Activated naive CD4-positive, alpha-beta T cell treated with anti-CD3 and anti-CD28 coated beads, Interleukin-2, amount 50 U/mL, for 72 hours (primary cell): ENCODE measurements at regions not wholly inside any gene's neighbourhood (a gene's known extent, or its start where the extent isn't known, plus 50 kb on each side); places are given as distances from the start of the nearest gene placed in this dataset.

Experiments used
- ATAC-seq, 2 donors: fragments of 150-1000 bp; cut with Tn5 transposase; 2 replicates each; pipeline ENCODE4 v1.10.0; 2021; ENCODE audit warnings: mild to moderate bottlenecking in 2 of 2, moderate library complexity in 2 of 2
- DNase-seq, 2 donors: peaks; one replicate each; pipeline ENCODE4 v3.0.0; 2021 to 2022; ENCODE audit warnings: low spot score in 2 of 2
- H3K27ac Mint-ChIP-seq, 2 donors: one replicate each; pipeline ENCODE4 v1.8.0; 2022; ENCODE audit warnings: mild to moderate bottlenecking in 2 of 2, mixed read lengths in 2 of 2
- H3K36me3 Mint-ChIP-seq, 2 donors: one replicate each; pipeline ENCODE4 v1.8.0; 2022; ENCODE audit warnings: mixed read lengths in 2 of 2
- H3K9me3 Mint-ChIP-seq, 2 donors: one replicate each; pipeline ENCODE4 v1.8.0; 2022; ENCODE audit warnings: mixed read lengths in 2 of 2

GRCh38 chr13:33582121-33582520 lies 235.8 kb upstream of the RFC3 start:
- Mint-ChIP-seq H3K9me3 (peaks cover 0 to 10% of the 10 kb centered on the region in 2 donors), H3K27ac (no peak overlapping the region), H3K36me3 (no peaks in the 10 kb centered on the region)
- DNase-seq: no peak
- no peak for ATAC-seq

- ATAC-seq (no peak), DNase-seq (no peak)
- H3K9me3 Mint-ChIP-seq: peaks cover 0 to 10% of the 10 kb centered on the region in 2 donors
- H3K27ac Mint-ChIP-seq: no peak overlapping the region
- H3K36me3 Mint-ChIP-seq: no peaks in the 10 kb centered on the region
These were observed 234.6 kb upstream of the RFC3 start for GRCh38 chr13:33583398-33583797.

GRCh38 chr13:33590936-33591335 lies 227.0 kb upstream of the RFC3 start:
- H3K36me3 Mint-ChIP-seq: no peaks in the 10 kb centered on the region
- no peaks in the 10 kb centered on the region for H3K9me3 Mint-ChIP-seq
- ATAC-seq (no peak), DNase-seq (no peak)
- H3K27ac Mint-ChIP-seq: no peak overlapping the region

- DNase-seq (no peak), ATAC-seq (no peak)
- H3K27ac Mint-ChIP-seq: no peak overlapping the region
- peaks cover 5 to 18% of the 10 kb centered on the region in 2 donors for H3K9me3 Mint-ChIP-seq
- peaks cover 11 to 33% of the 10 kb centered on the region in 2 donors for H3K36me3 Mint-ChIP-seq
These were observed 211.3 kb upstream of the RFC3 start for GRCh38 chr13:33606692-33607091.

- DNase-seq: peak; percentile 42 to 67
- peak; percentile 36 to 73 for ATAC-seq
These were observed 207.4 kb upstream of the RFC3 start for GRCh38 chr13:33610438-33611120.

GRCh38 chr13:33611121-33611805 lies 206.7 kb upstream of the RFC3 start:
- DNase-seq (no peak), ATAC-seq (no peak)
- Mint-ChIP-seq H3K36me3 (peaks cover 0 to 39% of the 10 kb centered on the region in 2 donors), H3K9me3 (peaks cover 0 to 18% of the 10 kb centered on the region in 2 donors), H3K27ac (peak overlapping the region; percentile 81 to 96)

More at GRCh38 chr13:33610438-33611120, 207.4 kb upstream of the RFC3 start:
- Mint-ChIP-seq H3K36me3 (peaks cover 0 to 39% of the 10 kb centered on the region in 2 donors), H3K27ac (peak overlapping the region; percentile 81 to 96), H3K9me3 (peaks cover 0 to 13% of the 10 kb centered on the region in 2 donors)

- Mint-ChIP-seq H3K27ac (peak overlapping the region; percentile 81 to 96), H3K36me3 (peaks cover 0 to 39% of the 10 kb centered on the region in 2 donors), H3K9me3 (peaks cover 0 to 18% of the 10 kb centered on the region in 2 donors)
- peak in 1 of 2 donors; percentile 39 for DNase-seq
- ATAC-seq: peak; percentile 78 to 89
These were observed 205.0 kb upstream of the RFC3 start for GRCh38 chr13:33612641-33613638.

GRCh38 chr13:33615436-33615835 lies 202.5 kb upstream of the RFC3 start:
- H3K9me3 Mint-ChIP-seq: peaks cover 0 to 18% of the 10 kb centered on the region in 2 donors
- peaks cover 0 to 31% of the 10 kb centered on the region in 2 donors for H3K36me3 Mint-ChIP-seq
- H3K27ac Mint-ChIP-seq: no peak overlapping the region
- no peak for ATAC-seq
- DNase-seq: no peak

GRCh38 chr13:33616130-33616529 lies 201.8 kb upstream of the RFC3 start:
- no peak for ATAC-seq

GRCh38 chr13:33617055-33617454 lies 200.9 kb upstream of the RFC3 start:
- DNase-seq: no peak
- H3K9me3 Mint-ChIP-seq: peaks cover 0 to 18% of the 10 kb centered on the region in 2 donors
- peaks cover 0 to 21% of the 10 kb centered on the region in 2 donors for H3K36me3 Mint-ChIP-seq
- no peak for ATAC-seq
- H3K27ac Mint-ChIP-seq: no peak overlapping the region

More at GRCh38 chr13:33616130-33616529, 201.8 kb upstream of the RFC3 start:
- peaks cover 0 to 24% of the 10 kb centered on the region in 2 donors for H3K36me3 Mint-ChIP-seq
- peaks cover 0 to 18% of the 10 kb centered on the region in 2 donors for H3K9me3 Mint-ChIP-seq
- no peak for DNase-seq
- no peak overlapping the region for H3K27ac Mint-ChIP-seq

- peak overlapping the region; percentile 46 to 73 for H3K27ac Mint-ChIP-seq
- H3K9me3 Mint-ChIP-seq: no peaks in the 10 kb centered on the region
- ATAC-seq (no peak), DNase-seq (no peak)
- H3K36me3 Mint-ChIP-seq: no peaks in the 10 kb centered on the region
These were observed 193.7 kb upstream of the RFC3 start for GRCh38 chr13:33624253-33624652.

- Mint-ChIP-seq H3K9me3 (no peaks in the 10 kb centered on the region), H3K36me3 (no peaks in the 10 kb centered on the region), H3K27ac (peak overlapping the region in 1 of 2 donors; percentile 46)
- DNase-seq (no peak), ATAC-seq (peak in 1 of 2 donors; percentile 39)
These were observed 193.2 kb upstream of the RFC3 start for GRCh38 chr13:33624740-33625139.

- no peak for ATAC-seq
- H3K9me3 Mint-ChIP-seq: no peaks in the 10 kb centered on the region
These were observed 191.5 kb upstream of the RFC3 start for GRCh38 chr13:33626407-33626806.

GRCh38 chr13:33628662-33629061 lies 189.3 kb upstream of the RFC3 start:
- Mint-ChIP-seq H3K9me3 (no peaks in the 10 kb centered on the region), H3K36me3 (no peaks in the 10 kb centered on the region), H3K27ac (no peak overlapping the region)
- ATAC-seq (peak; percentile 24 to 57), DNase-seq (no peak)

More at GRCh38 chr13:33626407-33626806, 191.5 kb upstream of the RFC3 start:
- Mint-ChIP-seq H3K27ac (no peak overlapping the region), H3K36me3 (no peaks in the 10 kb centered on the region)
- DNase-seq: no peak

- DNase-seq (no peak), ATAC-seq (no peak)
- no peaks in the 10 kb centered on the region for H3K36me3 Mint-ChIP-seq
- H3K27ac Mint-ChIP-seq: no peak overlapping the region
- no peaks in the 10 kb centered on the region for H3K9me3 Mint-ChIP-seq
These were observed 188.2 kb upstream of the RFC3 start for GRCh38 chr13:33629605-33630360.
